Endometrium (tissue), 2 donors: ENCODE measurements at regions not wholly inside any gene's neighbourhood (a gene's known extent, or its start where the extent isn't known, plus 50 kb on each side); places are given as distances from the start of the nearest gene placed in this dataset.

Experiments used
- FAIRE-seq: peaks from 2 replicates; lab custom pipeline; 2012; peaks lifted over from hg19 to GRCh38; lab: Jason Lieb, UNC
- donor health status: control.
- donor health status: control.

GRCh38 chr12:24138041-24138440 is 188.6 kb upstream of the SOX5 start:
- FAIRE-seq: no peak

GRCh38 chr12:24135158-24135850 is 185.8 kb upstream of the SOX5 start:
- FAIRE-seq: no peak

DNA sequence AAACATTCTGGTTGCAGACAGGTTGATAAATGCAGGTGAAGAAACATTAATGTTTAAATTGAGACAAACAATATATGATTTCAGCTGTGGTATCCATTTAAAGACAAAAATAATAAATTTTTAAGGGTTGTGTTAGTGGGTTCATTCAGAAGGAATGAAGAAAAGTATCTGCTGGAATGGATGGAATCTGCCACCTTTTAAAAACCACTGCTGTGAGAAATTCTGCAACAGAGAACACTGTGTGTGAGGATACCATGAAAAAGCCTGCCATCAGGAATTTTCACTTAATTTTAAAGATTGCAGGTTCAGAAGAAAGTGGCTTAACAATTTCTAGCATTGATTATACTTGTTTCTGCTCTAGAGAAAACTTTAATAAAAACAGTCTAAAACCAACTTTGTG is 184.6 kb upstream of the SOX5 start:
- FAIRE-seq: no peak

- no peak for FAIRE-seq
Observed at GRCh38 chr12:24133384-24133783, 183.9 kb upstream of the SOX5 start.

DNA sequence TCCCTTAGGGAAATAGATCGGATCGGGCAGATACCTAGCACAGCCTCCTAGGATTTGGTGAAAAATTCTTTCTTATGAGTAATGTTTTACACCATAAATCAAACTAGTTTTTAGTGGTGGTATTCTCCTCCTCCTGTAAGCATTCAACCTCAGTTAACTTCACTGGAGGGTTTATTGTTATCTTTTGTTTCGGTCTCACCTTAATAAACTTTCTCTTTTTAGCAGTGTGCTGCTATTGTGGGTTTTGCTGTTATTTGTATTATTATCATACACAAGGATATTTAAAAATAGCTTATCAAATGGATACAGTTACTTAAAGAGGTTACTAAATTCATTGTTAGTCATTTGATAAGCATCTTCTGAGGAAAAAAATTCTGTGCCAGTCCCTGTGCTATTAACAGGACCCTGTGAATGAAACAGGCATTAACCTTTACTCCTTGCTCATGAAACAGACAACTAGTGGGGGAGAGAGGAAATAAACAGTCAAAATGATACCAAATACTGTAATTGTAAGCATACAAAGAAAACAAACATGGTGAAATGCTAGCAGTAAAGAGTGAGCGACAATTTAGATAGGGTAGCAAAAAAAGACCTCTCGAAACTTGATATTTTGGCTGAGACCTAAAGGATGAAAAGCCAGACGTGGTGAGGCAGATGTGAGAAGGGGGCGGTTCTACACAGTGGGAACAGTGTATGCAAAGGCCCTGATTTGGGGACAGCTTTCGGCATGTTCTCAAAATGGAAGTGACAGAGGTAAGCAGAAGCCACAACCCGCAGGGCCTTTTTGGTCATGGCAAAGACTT is 178.7 kb upstream of the SOX5 start:
- no peak for FAIRE-seq

DNA sequence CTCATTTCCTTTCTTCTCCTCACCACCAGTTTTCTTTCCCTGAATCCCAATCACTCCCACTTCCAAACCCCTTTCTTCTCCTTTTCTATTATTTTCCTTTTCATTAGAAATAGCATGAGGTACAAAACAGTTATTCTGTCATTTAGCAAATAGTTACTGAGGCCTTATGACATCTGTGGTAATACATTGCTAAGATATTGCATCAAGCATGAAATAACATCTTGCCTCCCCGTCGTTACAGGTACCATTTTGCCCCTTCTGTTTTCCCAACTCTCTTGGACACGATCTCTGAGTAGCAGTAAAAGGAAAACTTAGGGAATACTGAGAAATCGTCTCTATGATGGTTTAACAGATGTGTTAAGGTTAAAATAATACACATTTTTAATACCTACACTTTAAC is 175.8 kb upstream of the SOX5 start:
- FAIRE-seq: no peak

DNA sequence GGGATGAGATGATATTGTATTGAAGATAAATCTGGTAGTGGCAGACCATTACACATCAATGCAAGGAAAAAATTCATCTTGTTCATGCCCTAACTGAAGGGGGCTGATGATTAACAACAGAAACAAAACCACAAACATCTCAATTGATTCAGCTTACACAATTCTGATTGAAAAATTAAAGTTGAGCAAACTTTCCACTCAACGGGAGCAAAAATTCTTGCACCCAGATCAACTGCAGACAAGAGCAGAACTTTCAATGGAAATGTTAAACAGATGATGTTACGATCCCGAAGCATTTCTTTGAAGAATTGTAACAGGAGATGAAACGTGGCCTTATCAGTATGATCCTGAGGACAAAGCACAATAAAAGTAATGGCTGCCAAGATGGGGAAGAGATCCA is 172.4 kb upstream of the SOX5 start:
- FAIRE-seq: peak; percentile 72

- FAIRE-seq: peak; percentile 86
Observed at GRCh38 chr12:24118668-24119067, 169.2 kb upstream of the SOX5 start.

- no peak for FAIRE-seq
Observed at GRCh38 chr12:24116548-24116947, 167.1 kb upstream of the SOX5 start.

GRCh38 chr12:24113701-24114100 is 164.2 kb upstream of the SOX5 start:
- no peak for FAIRE-seq

- peak; percentile 55 for FAIRE-seq
Observed at GRCh38 chr12:24111616-24112015, 162.1 kb upstream of the SOX5 start.

- FAIRE-seq: no peak
Observed at GRCh38 chr12:24111086-24111485, 161.6 kb upstream of the SOX5 start.

DNA sequence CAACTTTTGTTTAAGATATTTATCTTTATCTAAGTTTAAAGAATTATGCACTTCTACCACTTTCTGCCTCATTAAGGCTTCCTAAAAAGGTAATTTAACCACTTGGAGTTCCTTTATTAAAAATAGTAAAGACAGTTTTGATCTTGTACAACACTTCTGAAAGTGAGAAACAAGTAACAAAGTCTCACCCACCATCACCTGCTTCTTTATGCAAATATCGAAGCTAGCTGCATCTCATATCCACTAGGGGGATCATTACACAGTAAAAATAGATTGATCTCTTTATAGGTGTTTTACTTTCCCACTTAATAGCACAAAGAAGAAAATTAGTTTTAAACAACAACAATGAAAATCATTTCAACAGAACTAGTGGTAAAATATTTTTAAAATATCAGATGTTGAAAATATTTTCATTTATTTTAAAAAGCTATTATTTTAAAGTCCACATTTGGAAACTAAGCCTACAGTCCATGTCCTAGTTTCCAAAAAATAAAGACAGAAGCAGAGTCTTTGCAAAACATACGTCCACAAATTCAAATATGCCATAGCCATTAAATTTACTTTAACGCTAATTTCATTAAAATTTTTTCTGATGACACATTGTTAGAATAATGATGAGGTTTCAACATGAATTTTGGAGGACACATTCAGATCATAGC is 160.0 kb upstream of the SOX5 start:
- peak; percentile 92 for FAIRE-seq

- FAIRE-seq: no peak
Observed at GRCh38 chr12:24102676-24103075, 153.2 kb upstream of the SOX5 start.

DNA sequence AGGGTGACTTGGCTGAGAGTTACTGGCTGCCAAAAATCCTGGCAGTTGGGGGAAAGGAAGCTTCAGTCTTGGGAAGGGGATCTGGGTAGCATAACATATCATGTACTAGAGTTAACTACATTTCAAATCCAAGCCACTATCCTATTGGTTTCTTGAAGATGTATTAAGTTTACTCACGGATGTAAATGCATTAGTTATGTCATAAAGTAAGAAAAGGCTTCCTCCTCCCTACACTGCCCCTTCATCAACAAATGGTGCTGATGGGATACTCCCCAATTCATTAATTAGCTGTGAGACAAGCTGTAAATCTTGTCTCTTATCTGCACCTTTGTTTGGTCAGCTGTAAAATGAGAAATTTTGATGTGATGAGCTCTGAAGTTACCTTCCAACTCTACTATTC is 150.1 kb upstream of the SOX5 start:
- no peak for FAIRE-seq

DNA sequence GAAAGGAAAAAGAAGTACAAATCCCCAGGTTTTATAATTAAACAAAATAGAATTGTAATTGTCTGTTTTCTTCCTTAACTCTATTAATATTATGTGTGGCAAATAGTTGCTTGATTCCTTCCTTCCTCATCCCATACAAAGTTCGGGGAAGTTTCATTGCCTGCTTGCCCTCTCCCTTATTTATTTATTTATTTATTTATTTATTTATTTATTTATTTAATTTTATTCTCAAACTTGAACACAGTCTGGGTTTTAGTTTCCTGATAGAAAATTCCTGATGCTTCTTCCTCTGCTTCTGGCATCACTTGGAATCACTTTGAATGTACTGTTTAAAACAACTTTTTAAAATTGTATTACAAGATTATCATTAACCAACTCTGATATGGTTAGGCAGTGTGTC is 145.8 kb upstream of the SOX5 start:
- FAIRE-seq: no peak

DNA sequence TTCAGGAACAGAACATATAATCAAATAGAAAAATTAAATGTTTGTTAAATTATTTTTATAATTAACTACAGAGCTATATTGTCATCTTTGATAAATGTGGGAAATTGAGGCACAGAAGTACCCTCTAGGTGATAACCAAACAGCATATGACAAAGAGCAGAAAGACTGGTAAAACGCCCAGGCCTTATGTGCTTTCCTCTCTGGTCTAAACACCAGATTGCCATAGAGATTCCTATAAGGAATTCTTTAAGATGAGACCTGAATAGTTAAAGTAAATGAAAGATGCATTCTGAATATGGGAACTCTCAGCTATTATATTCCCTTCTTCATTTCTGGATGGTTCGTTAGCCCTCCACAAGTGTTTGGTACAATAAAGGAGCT is 140.0 kb upstream of the SOX5 start:
- no peak for FAIRE-seq

- FAIRE-seq: no peak
Observed at GRCh38 chr12:24088751-24089509, 139.5 kb upstream of the SOX5 start.

DNA sequence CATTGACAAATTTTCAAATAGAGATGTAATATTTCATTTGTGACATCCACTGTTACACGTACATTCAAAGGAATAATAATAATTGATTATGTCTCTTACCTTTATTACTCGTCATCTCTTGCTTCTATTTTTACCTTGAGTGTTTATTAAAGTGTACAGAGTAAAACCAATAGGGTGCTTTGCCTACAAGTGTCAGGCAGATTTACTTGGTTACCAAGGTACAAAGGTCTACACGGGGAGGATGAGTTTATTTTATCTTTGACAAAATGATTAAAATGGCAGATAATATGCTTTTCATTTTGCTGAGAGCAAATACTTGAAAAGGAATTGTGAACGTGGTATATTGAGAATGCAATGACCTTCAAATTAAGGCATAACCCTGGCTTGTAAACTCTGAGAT is 137.8 kb upstream of the SOX5 start:
- no peak for FAIRE-seq

GRCh38 chr12:24084800-24085199 is 135.3 kb upstream of the SOX5 start:
- FAIRE-seq: no peak

- no peak for FAIRE-seq
Observed at GRCh38 chr12:24083838-24084237, 134.4 kb upstream of the SOX5 start.

GRCh38 chr12:24081606-24082005 is 132.1 kb upstream of the SOX5 start:
- no peak for FAIRE-seq

- peak; percentile 31 for FAIRE-seq
Observed at GRCh38 chr12:24081092-24081529, 131.6 kb upstream of the SOX5 start.
